Peyer's patch (tissue), 4 donors: ENCODE measurements at regions not wholly inside any gene's neighbourhood (a gene's known extent, or its start where the extent isn't known, plus 50 kb on each side); places are given as distances from the start of the nearest gene placed in this dataset.

ENCODE experiments used
- POLR2A ChIP-seq, 2 donors: fragments of 450-650 bp; IDR thresholded peaks; one replicate each; pipeline ENCODE4 v1.5.1; 2017; ENCODE audit warnings: antibody characterized with exemption in 2 of 2, mild to moderate bottlenecking in 2 of 2, moderate library complexity in 2 of 2
- TF ChIP-seq, protein P1 (sequence below), 6 experiments: fragments of 450-650 bp in 4 of 6; fragments of 200-600 bp in 2 of 6; sonication (generic) in 1 of 6; IDR thresholded peaks; one replicate each; pipeline ENCODE4 v1.5.1; 2017 to 2019; ENCODE audit warnings: antibody characterized with exemption in 6 of 6, mild to moderate bottlenecking in 3 of 6, moderate library complexity in 1 of 6

DNA sequence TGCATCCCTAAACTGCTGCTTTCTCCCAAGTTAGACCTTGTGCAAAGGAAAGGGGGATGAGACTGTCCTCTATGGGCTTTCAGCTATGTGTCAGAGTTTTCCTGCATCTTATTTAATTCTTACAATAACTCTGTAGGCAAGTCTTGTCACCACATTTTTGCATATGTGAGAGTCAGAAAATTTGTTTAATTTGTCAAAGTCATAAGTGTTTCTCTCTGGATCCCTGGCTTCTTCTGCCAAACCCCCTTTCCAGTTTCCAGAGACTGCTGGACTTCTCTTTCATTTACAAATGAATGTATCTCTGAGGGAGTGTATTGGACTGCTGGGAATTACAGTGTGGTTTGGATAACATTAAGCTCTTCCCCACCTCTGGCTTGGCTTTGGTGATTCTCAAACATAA is 877.6 kb upstream of the SEL1L start:
- TF ChIP-seq POLR2A (IDR thresholded peaks at IDR 0.05), result no peak
- TF ChIP-seq, protein P1, sequence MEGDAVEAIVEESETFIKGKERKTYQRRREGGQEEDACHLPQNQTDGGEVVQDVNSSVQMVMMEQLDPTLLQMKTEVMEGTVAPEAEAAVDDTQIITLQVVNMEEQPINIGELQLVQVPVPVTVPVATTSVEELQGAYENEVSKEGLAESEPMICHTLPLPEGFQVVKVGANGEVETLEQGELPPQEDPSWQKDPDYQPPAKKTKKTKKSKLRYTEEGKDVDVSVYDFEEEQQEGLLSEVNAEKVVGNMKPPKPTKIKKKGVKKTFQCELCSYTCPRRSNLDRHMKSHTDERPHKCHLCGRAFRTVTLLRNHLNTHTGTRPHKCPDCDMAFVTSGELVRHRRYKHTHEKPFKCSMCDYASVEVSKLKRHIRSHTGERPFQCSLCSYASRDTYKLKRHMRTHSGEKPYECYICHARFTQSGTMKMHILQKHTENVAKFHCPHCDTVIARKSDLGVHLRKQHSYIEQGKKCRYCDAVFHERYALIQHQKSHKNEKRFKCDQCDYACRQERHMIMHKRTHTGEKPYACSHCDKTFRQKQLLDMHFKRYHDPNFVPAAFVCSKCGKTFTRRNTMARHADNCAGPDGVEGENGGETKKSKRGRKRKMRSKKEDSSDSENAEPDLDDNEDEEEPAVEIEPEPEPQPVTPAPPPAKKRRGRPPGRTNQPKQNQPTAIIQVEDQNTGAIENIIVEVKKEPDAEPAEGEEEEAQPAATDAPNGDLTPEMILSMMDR (IDR thresholded peaks at IDR 0.05), result no peak
